Lower lobe of right lung (tissue), 2 donors: ENCODE measurements at regions not wholly inside any gene's neighbourhood (a gene's known extent, or its start where the extent isn't known, plus 50 kb on each side); places are given as distances from the start of the nearest gene placed in this dataset.

Experiments used
- ATAC-seq, 2 donors: fragments of 200-7000 bp; cut with Tn5 transposase; one replicate each; pipeline ENCODE4 v1.9.1; 2020 to 2022; ENCODE audit warnings: mild to moderate bottlenecking in 2 of 2, moderate library complexity in 2 of 2
- DNase-seq: peaks from one replicate; pipeline ENCODE4 v3.0.0-alpha.2; 2020
- H3K27ac ChIP-seq: fragments of 200-600 bp; one replicate; pipeline ENCODE4 v1.8.0; 2022
- H3K27me3 ChIP-seq: fragments of 200-600 bp; one replicate; pipeline ENCODE4 v1.8.0; 2022; ENCODE audit warnings: low read depth
- H3K36me3 ChIP-seq: fragments of 200-600 bp; one replicate; pipeline ENCODE4 v1.8.0; 2022; ENCODE audit warnings: mild to moderate bottlenecking
- H3K4me1 ChIP-seq: fragments of 200-600 bp; one replicate; pipeline ENCODE4 v1.8.0; 2022
- H3K4me3 ChIP-seq: fragments of 200-600 bp; one replicate; pipeline ENCODE4 v1.8.0; 2022; ENCODE audit warnings: mild to moderate bottlenecking
- H3K9me3 ChIP-seq: fragments of 200-600 bp; one replicate; pipeline ENCODE4 v1.8.0; 2022
- intact Hi-C: fragments of 100-400 bp; cut with DNase I; formaldehyde crosslinking; loops from one replicate; pipeline ENCODE4 v1.11.0; 2022
- TF ChIP-seq, protein P1 (sequence below): fragments of 200-600 bp; IDR thresholded peaks from one replicate; pipeline ENCODE4 v1.8.0; 2022; ENCODE audit warnings: antibody characterized with exemption, mild to moderate bottlenecking
- donor health status: DM: no; HTN: yes; CAD: no; lungs with severe emphysema.

GRCh38 chr3:180329847-180330246, 272.1 kb upstream of the TTC14 start:
- H3K9me3 ChIP-seq = no peaks in the 10 kb centered on the region
- no peak for ATAC-seq
- H3K4me3 ChIP-seq = no peak overlapping the region
- TF ChIP-seq, protein P1, sequence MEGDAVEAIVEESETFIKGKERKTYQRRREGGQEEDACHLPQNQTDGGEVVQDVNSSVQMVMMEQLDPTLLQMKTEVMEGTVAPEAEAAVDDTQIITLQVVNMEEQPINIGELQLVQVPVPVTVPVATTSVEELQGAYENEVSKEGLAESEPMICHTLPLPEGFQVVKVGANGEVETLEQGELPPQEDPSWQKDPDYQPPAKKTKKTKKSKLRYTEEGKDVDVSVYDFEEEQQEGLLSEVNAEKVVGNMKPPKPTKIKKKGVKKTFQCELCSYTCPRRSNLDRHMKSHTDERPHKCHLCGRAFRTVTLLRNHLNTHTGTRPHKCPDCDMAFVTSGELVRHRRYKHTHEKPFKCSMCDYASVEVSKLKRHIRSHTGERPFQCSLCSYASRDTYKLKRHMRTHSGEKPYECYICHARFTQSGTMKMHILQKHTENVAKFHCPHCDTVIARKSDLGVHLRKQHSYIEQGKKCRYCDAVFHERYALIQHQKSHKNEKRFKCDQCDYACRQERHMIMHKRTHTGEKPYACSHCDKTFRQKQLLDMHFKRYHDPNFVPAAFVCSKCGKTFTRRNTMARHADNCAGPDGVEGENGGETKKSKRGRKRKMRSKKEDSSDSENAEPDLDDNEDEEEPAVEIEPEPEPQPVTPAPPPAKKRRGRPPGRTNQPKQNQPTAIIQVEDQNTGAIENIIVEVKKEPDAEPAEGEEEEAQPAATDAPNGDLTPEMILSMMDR = no peak
- H3K4me1 ChIP-seq = no peaks in the 10 kb centered on the region
- H3K36me3 ChIP-seq = no peaks in the 10 kb centered on the region
- intact Hi-C loops = no loop called here
- DNase-seq = no peak
- H3K27me3 ChIP-seq = no peaks in the 10 kb centered on the region
- H3K27ac ChIP-seq = no peak overlapping the region

DNA sequence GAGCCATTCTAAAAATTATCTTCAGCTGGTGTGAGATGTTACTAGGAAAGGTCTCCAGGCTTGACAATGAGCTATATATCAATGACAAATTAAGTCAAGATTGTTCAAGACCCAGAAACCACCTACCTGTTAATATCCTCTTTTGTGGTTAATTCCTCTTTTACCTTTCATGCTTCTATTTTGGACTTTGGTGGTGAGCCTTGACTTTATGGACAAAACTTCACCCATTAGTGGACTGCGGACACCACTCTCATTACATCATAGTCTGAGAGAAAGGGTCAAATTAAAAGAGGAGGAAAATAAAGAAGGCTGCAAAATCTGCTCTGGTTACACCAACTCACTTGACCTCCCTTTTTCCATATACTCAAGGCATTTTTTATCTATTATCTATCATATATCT, 271.5 kb upstream of the TTC14 start:
- H3K9me3 ChIP-seq = no peaks in the 10 kb centered on the region
- H3K36me3 ChIP-seq = no peaks in the 10 kb centered on the region
- no peaks in the 10 kb centered on the region for H3K4me1 ChIP-seq
- ATAC-seq = no peak
- no peak overlapping the region for H3K27ac ChIP-seq
- H3K27me3 ChIP-seq = no peaks in the 10 kb centered on the region
- no peak overlapping the region for H3K4me3 ChIP-seq
- no peak for DNase-seq
- TF ChIP-seq, protein P1 = no peak
- intact Hi-C loops = no loop called here

DNA sequence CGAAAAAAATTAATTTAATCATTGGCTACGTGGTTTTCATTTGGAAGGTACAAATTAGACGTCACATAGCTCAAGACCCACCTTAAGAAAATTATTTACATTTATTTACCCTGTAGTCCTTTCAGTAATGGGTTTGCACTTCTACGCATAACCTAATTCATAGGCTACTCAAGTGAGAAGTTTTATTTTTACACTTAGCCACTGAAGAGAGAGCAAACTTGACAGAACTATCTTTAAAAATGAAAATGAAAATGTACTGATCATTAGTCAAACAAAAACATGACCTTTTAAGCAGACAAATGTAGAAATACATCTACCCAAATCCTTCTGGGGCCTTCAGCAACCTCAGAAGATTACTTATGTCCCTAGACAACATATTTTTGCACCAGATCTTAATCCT, 269.4 kb upstream of the TTC14 start:
- H3K4me1 ChIP-seq = no peaks in the 10 kb centered on the region
- H3K36me3 ChIP-seq = no peaks in the 10 kb centered on the region
- H3K27ac ChIP-seq = no peak overlapping the region
- no peak overlapping the region for H3K4me3 ChIP-seq
- no peaks in the 10 kb centered on the region for H3K9me3 ChIP-seq
- no peaks in the 10 kb centered on the region for H3K27me3 ChIP-seq
- TF ChIP-seq, protein P1 = no peak
- ATAC-seq (no peak), DNase-seq (no peak)
- intact Hi-C loops = no loop called here

DNA sequence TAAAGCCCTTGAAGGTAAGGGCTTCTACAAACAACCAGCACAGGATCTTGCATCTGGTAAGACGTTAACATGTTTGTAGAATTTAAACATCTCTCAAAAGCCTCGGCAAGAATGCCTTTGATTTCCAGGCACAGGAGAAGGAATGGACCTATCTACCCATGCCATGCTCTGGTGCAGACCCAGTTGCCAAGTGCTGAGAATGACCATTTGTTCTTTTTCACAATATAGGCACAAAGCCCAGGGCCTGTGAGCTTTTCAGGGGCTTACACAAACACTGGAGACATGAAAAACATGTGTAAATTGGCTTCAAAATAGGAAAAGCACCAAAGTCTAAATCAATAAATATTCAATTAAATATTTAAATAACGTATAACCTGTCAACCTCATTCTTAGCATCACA, 266.9 kb upstream of the TTC14 start:
- TF ChIP-seq, protein P1 = no peak
- Histone ChIP-seq H3K27me3 (no peaks in the 10 kb centered on the region), H3K9me3 (no peaks in the 10 kb centered on the region), H3K36me3 (no peaks in the 10 kb centered on the region), H3K4me3 (no peak overlapping the region), H3K27ac (no peak overlapping the region), H3K4me1 (no peaks in the 10 kb centered on the region)
- ATAC-seq = no peak
- intact Hi-C loops = no loop called here
- DNase-seq = no peak

- H3K9me3 ChIP-seq = no peaks in the 10 kb centered on the region
- no peak overlapping the region for H3K4me3 ChIP-seq
- DNase-seq (no peak), ATAC-seq (no peak)
- H3K27ac ChIP-seq = no peak overlapping the region
- H3K36me3 ChIP-seq = no peaks in the 10 kb centered on the region
- H3K27me3 ChIP-seq = no peaks in the 10 kb centered on the region
- TF ChIP-seq, protein P1 = no peak
- intact Hi-C loops = no loop called here
- no peaks in the 10 kb centered on the region for H3K4me1 ChIP-seq
These were observed 261.6 kb upstream of the TTC14 start for GRCh38 chr3:180340395-180340794.

DNA sequence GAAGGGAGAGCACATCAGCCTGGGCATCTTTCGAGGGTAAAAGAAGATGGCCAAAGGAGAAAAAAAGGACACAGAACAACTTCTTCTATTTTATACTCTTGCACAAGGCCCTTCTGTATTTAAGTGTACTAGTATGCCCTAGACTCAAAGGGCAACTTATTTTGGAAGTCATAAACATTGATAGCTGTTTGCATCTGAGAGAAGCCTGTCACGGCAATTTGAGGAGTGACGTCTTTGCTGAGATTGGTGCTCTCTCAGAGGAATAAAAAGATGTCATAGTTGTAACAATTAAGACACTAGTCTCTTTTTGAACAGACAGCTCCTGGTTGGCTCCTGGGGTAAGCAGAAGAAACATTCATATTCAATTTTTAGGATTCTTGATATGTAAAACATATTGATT, 260.4 kb upstream of the TTC14 start:
- Histone ChIP-seq H3K27ac (no peak overlapping the region), H3K9me3 (no peaks in the 10 kb centered on the region), H3K4me1 (no peaks in the 10 kb centered on the region), H3K4me3 (no peak overlapping the region), H3K27me3 (no peaks in the 10 kb centered on the region), H3K36me3 (no peaks in the 10 kb centered on the region)
- DNase-seq = no peak
- no peak for ATAC-seq
- TF ChIP-seq, protein P1 = no peak
- intact Hi-C loops = no loop called here
